Stimulated activated naive B cell treated with anti-CD40 and anti-IgM and Interleukin-4, amounts not matched to agents 10 μg/mL and 1 μg/mL and 100 μg/mL, for 72 hours (primary cell): ENCODE measurements at regions not wholly inside any gene's neighbourhood (a gene's known extent, or its start where the extent isn't known, plus 50 kb on each side); places are given as distances from the start of the nearest gene placed in this dataset.
A peak's percentile ranks its signal among the peaks of the same experiment; 100 is the strongest.
"Not testable (repeated sequence)": the region's sequence is repeated elsewhere in the genome, so short reads cannot be mapped to it uniquely, and the experiment has no call there.

Experiments
- ATAC-seq, 2 donors: fragments of 150-1000 bp; cut with Tn5 transposase; replicated peaks; 2 replicates each; pipeline ENCODE4 v1.10.0; 2021; ENCODE audit warnings: moderate library complexity in 1 of 2
- DNase-seq: peaks from one replicate; pipeline ENCODE4 v3.0.0; 2021
- H3K27ac Mint-ChIP-seq: one replicate; pipeline ENCODE4 v1.8.0; 2022; ENCODE audit warnings: mild to moderate bottlenecking, mixed read lengths
- H3K27me3 Mint-ChIP-seq, 2 donors: one replicate each; pipeline ENCODE4 v1.8.0; 2022; ENCODE audit warnings: mixed read lengths in 2 of 2
- H3K36me3 Mint-ChIP-seq, 2 donors: one replicate each; pipeline ENCODE4 v1.8.0; 2022; ENCODE audit warnings: mixed read lengths in 2 of 2, mild to moderate bottlenecking in 1 of 2
- H3K4me1 Mint-ChIP-seq, 2 donors: one replicate each; pipeline ENCODE4 v1.8.0; 2022; ENCODE audit warnings: mixed read lengths in 2 of 2, mild to moderate bottlenecking in 1 of 2
- H3K4me3 Mint-ChIP-seq, 2 donors: one replicate each; pipeline ENCODE4 v1.8.0; 2022; ENCODE audit warnings: mild to moderate bottlenecking in 2 of 2, mixed read lengths in 2 of 2, moderate library complexity in 1 of 2
- H3K9me3 Mint-ChIP-seq, 2 donors: one replicate each; pipeline ENCODE4 v1.8.0; 2022; ENCODE audit warnings: mixed read lengths in 2 of 2, mild to moderate bottlenecking in 1 of 2

GRCh38 chr1:610538-610937, 75.9 kb downstream of the OR4F16 start:
- H3K27me3 Mint-ChIP-seq, DNase-seq, H3K9me3 Mint-ChIP-seq, H3K36me3 Mint-ChIP-seq, H3K4me1 Mint-ChIP-seq, ATAC-seq, H3K27ac Mint-ChIP-seq, H3K4me3 Mint-ChIP-seq: not testable (repeated sequence)

- DNase-seq, H3K4me3 Mint-ChIP-seq, H3K27ac Mint-ChIP-seq, H3K27me3 Mint-ChIP-seq, ATAC-seq, H3K36me3 Mint-ChIP-seq, H3K9me3 Mint-ChIP-seq, H3K4me1 Mint-ChIP-seq: not testable (repeated sequence)
These were observed 77.3 kb downstream of the OR4F16 start for GRCh38 chr1:609161-609560.

GRCh38 chr1:605279-605678, 81.2 kb downstream of the OR4F16 start:
- not testable (repeated sequence) for H3K4me1 Mint-ChIP-seq, H3K9me3 Mint-ChIP-seq, ATAC-seq, H3K36me3 Mint-ChIP-seq, H3K27me3 Mint-ChIP-seq, DNase-seq, H3K27ac Mint-ChIP-seq
- peak overlapping the region in 1 of 2 donors; percentile 55 for H3K4me3 Mint-ChIP-seq

GRCh38 chr1:588211-588610, 98.2 kb downstream of the OR4F16 start:
- not testable (repeated sequence) for H3K36me3 Mint-ChIP-seq, DNase-seq, H3K4me3 Mint-ChIP-seq, H3K27ac Mint-ChIP-seq, ATAC-seq, H3K4me1 Mint-ChIP-seq, H3K27me3 Mint-ChIP-seq, H3K9me3 Mint-ChIP-seq

GRCh38 chr1:585992-586391, 100.5 kb downstream of the OR4F16 start:
- not testable (repeated sequence) for H3K4me1 Mint-ChIP-seq, H3K27ac Mint-ChIP-seq, H3K9me3 Mint-ChIP-seq, ATAC-seq, H3K4me3 Mint-ChIP-seq, H3K36me3 Mint-ChIP-seq, H3K27me3 Mint-ChIP-seq
- DNase-seq: peak; percentile 41
